ENCODE measurements at regions not wholly inside any gene's neighbourhood (a gene's known extent, or its start where the extent isn't known, plus 50 kb on each side); places are given as distances from the start of the nearest gene placed in this dataset.
"Not testable (repeated sequence)": the region's sequence is repeated elsewhere in the genome, so short reads cannot be mapped to it uniquely, and the experiment has no call there.

GRCh38 chr20:28602403-28603217 lies 2654.9 kb upstream of the DEFB115 start:
- BruUV-seq (replicated peaks); H3K36me3 ChIP-seq (ENCODE audit: control insufficient read depth, insufficient read depth, low read length); H3K4me1 ChIP-seq (ENCODE audit: control insufficient read depth, insufficient read depth, low read length); CTCF ChIA-PET; H3K9me3 ChIP-seq (ENCODE audit: control insufficient read depth, insufficient read depth, low read depth, low read length); in situ Hi-C loops (cut with HindIII; ENCODE audit: low pct_unique_long_range_greater_than_20kb, low sequenced_read_pairs); H3K27me3 ChIP-seq (ENCODE audit: control insufficient read depth, insufficient read depth, low read length); intact Hi-C loops (cut with micrococcal nuclease; ENCODE audit: unreplicated experiment): not testable (repeated sequence)
- Histone ChIP-seq H3K4me3 (ENCODE audit: low read depth in 2 of 2, low read length in 2 of 2) (peak overlapping the region; percentile 91 to 96), H3K27ac (ENCODE audit: low read length) (peak overlapping the region; percentile 96)
- POLR2A ChIA-PET, result interaction anchor here (0.6 kb wide), 1 partner anchor 477 kb away, joined by 11 read pairs; no protein-coding TSS in a partner anchor
- DNase-seq (ENCODE audit: low read depth, low spot score), result peak; percentile 90
- peak; percentile 79 for TF ChIP-seq TCF7L2 (IDR thresholded peaks at IDR 0.05; ENCODE audit: low read depth, low read length)
- TF ChIP-seq REST (IDR thresholded peaks at IDR 0.05; ENCODE audit: insufficient read depth in 1 of 2, low read depth in 2 of 2, low read length in 1 of 2), result peak in 1 of 2 experiments; percentile 70; a peak in 1 of 4 replicates
- peak; percentile 87; the same call in 1 of the 2 replicates for TF ChIP-seq POLR2AphosphoS5 (IDR thresholded peaks at IDR 0.05; ENCODE audit: low read depth, low read length)
- TF ChIP-seq CTCF (IDR thresholded peaks at IDR 0.05), result peak; percentile 98
- peak; percentile 100 for ATAC-seq

GRCh38 chr20:28603218-28603577 lies 2654.3 kb upstream of the DEFB115 start:
- not testable (repeated sequence) for H3K9me3 ChIP-seq (ENCODE audit: control insufficient read depth, insufficient read depth, low read depth, low read length)

GRCh38 chr20:28616354-28616753 lies 2641.1 kb upstream of the DEFB115 start:
- Histone ChIP-seq H3K4me1 (ENCODE audit: control insufficient read depth, insufficient read depth, low read length) (no peaks in the 10 kb centered on the region), H3K4me3 (ENCODE audit: low read depth in 2 of 2, low read length in 2 of 2) (no peak overlapping the region), H3K27me3 (ENCODE audit: control insufficient read depth, insufficient read depth, low read length) (no peaks in the 10 kb centered on the region), H3K36me3 (ENCODE audit: control insufficient read depth, insufficient read depth, low read length) (no peaks in the 10 kb centered on the region), H3K9me3 (ENCODE audit: control insufficient read depth, insufficient read depth, low read depth, low read length) (peaks cover 18% of the 10 kb centered on the region), H3K27ac (ENCODE audit: low read length) (no peak overlapping the region)
- ATAC-seq, result no peak
- TF ChIP-seq POLR2AphosphoS5 (IDR thresholded peaks at IDR 0.05; ENCODE audit: low read depth, low read length) (no peak), SIN3A (IDR thresholded peaks at IDR 0.05; ENCODE audit: borderline replicate concordance, insufficient read depth, low read depth, low read length) (no peak), CTCF (IDR thresholded peaks at IDR 0.05) (no peak), REST (IDR thresholded peaks at IDR 0.05; ENCODE audit: insufficient read depth in 1 of 2, low read depth in 2 of 2, low read length in 1 of 2) (no peak), TCF7L2 (IDR thresholded peaks at IDR 0.05; ENCODE audit: low read depth, low read length) (no peak)
- intact Hi-C loops (cut with micrococcal nuclease; ENCODE audit: unreplicated experiment), result no loop called here
- ChIA-PET POLR2A (no interaction called here), CTCF (interaction anchor here (0.6 kb wide), 1 partner anchor 28 kb away, joined by 6 read pairs; no protein-coding TSS in a partner anchor)
- in situ Hi-C loops (cut with HindIII; ENCODE audit: low pct_unique_long_range_greater_than_20kb, low sequenced_read_pairs), result no loop called here
- no TSS peak for BruUV-seq (replicated peaks)
- DNase-seq (ENCODE audit: low read depth, low spot score), result no peak

More at GRCh38 chr20:28603218-28603577, 2654.3 kb upstream of the DEFB115 start:
- Histone ChIP-seq H3K27ac (ENCODE audit: low read length) (peak overlapping the region; percentile 96), H3K4me3 (ENCODE audit: low read depth in 2 of 2, low read length in 2 of 2) (peak overlapping the region; percentile 91 to 96)
- H3K36me3 ChIP-seq (ENCODE audit: control insufficient read depth, insufficient read depth, low read length); H3K27me3 ChIP-seq (ENCODE audit: control insufficient read depth, insufficient read depth, low read length); BruUV-seq (replicated peaks); DNase-seq (ENCODE audit: low read depth, low spot score); in situ Hi-C loops (cut with HindIII; ENCODE audit: low pct_unique_long_range_greater_than_20kb, low sequenced_read_pairs); ATAC-seq; H3K4me1 ChIP-seq (ENCODE audit: control insufficient read depth, insufficient read depth, low read length); intact Hi-C loops (cut with micrococcal nuclease; ENCODE audit: unreplicated experiment); CTCF ChIA-PET: not testable (repeated sequence)
- POLR2A ChIA-PET, result interaction anchor here (0.6 kb wide), 1 partner anchor 477 kb away, joined by 11 read pairs; no protein-coding TSS in a partner anchor

All from Panc1 (cell line).